Stimulated activated CD8-positive, alpha-beta memory T cell treated with anti-CD3 and anti-CD28 coated beads, Interleukin-12 subunit alpha, Interleukin-12 subunit beta, amount 100 ng/mL, for 24 hours (primary cell): ENCODE measurements at regions not wholly inside any gene's neighbourhood (a gene's known extent, or its start where the extent isn't known, plus 50 kb on each side); places are given as distances from the start of the nearest gene placed in this dataset.
"Not testable (repeated sequence)": the region's sequence is repeated elsewhere in the genome, so short reads cannot be mapped to it uniquely, and the experiment has no call there.

Experiments used
- DNase-seq: peaks from one replicate; pipeline ENCODE4 v3.0.0-alpha.2; 2020; ENCODE audit errors: extremely low read depth

DNA sequence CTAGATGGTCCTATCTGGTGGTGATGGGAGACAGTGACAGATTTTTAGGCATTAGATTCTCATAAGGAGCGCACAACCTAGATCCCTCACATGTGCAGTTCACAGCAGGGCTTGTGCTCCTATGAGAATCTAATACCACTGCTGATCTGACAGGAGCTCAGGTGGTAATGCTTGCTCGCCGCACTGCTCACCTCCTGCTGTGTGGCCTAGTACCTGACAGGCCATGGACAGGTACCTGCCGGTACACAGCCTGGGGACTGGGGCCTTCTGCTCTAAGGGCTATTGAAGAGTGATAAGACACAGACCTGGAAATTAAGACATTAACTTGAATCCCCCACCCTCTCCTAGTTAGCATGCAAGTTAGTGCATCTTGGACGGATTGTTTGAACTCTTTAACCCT lies 64.4 kb downstream of the KLRB1 start:
- not testable (repeated sequence) for DNase-seq

DNA sequence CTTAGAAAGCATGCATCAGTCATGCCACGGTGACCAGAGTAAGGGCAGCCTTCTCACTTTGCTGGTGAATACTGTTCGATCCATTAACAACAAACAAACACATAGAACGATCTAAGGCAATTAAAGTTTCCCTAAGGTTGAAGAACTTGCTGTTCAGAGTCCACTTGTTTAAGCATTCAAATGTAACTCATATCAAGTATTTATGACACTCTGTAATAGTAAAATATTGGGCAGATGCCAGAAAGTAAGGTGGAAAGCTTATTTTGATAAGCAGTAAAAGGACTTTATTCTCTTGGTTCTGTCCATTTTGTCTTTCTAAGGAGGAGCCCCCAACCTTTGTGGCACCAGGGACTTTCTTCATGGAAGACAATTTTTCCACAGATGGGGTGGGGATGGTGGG lies 64.9 kb downstream of the KLRB1 start:
- not testable (repeated sequence) for DNase-seq

DNA sequence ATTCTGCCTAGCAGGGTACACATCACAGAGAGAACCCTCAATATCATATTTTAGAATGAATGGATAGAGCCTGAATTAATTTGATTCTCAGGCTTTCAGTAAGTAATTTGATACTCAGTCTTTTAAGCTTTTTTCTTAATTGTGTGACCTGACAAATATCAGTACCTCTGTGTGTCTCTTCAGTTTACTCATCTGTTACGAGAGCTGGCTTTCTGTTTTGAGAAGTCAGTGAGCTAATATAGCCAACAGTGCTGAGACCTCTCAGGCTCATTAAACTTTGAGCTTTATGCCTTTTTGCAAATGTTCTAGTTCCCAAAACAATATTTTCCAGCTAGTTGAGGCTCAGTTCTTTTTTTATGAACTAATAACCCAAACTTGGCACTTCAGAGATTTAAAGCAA lies 91.8 kb downstream of the KLRB1 start:
- not testable (repeated sequence) for DNase-seq

DNA sequence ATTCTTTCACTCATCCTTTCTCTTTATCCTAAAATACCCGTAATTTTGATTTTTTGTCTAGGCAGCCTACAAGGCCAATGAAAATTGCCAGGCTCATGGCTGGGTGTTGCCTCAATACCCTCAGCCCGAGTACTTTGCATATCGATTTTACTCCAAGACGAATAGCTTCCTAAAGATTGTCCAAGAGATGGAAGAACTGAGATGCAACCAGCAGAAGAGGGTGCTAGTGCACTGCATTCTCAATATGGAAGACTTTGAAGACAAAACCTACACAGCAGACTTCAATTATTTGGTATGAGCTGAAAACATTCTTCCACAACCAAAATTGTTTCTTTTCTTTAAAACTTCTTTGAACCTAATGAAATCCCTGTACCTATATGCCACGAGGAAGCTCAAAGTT lies 95.0 kb downstream of the KLRB1 start:
- DNase-seq: not testable (repeated sequence)

DNA sequence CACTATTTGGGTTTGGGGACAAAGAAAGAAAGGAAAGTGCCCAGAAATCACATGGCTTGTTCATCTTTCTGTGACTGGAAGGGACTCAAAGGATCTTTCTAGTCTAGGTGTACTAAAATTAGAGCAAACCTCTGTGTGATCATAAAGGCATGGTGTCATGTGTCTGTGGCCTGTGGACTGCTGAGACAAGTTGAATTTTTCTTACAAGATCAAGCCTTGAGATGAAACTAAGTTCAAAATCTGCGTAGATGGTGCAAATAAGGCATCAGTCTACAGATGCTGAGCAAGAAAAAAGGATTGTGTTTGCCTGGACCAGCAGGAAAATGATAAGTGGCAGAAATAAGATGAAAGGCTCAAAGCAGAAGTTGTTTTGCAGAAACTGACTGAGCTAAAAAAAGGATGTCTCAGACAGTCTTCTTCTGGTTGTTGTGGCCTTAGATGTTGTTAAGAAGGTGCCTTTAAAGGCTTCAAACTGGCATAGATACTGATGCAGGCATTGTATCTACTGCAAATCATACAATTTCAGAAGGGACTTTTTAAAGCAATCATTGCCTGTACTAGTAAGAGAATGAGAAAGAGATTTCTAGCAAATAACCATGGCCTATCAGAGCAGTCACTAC lies 97.2 kb downstream of the KLRB1 start:
- not testable (repeated sequence) for DNase-seq

DNA sequence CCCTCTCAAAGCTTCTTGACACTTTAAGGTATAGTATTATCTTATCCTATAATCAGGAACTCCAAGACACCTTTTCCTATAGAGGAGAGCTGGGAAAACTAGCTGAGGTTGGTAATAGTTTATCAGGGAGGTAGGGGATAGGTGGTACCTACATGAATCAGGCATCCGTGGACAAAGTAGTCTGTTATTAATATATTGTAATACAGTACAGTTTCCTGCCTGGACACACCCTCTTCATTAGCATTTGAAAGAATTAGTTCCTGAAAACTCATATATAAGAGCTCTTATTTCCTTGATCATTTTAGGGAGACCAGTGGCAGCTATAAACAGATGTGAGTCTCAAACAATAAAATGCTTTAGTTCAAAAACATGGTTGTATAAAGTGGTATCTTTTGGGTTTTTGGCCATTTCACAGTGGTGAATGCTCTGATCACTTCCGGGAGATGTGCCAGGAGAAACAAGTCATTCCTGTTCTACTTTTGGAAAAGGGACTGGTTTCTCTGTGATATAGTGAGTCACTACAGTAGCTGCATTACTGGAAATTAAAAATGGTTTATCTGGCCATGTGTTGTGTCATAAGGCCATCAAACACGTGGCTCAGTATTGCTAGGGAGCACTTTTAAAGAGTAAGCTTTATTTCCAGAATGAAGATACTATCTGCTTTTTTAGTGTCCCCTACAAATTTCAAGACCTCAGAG lies 98.1 kb downstream of the KLRB1 start:
- DNase-seq: no peak

DNA sequence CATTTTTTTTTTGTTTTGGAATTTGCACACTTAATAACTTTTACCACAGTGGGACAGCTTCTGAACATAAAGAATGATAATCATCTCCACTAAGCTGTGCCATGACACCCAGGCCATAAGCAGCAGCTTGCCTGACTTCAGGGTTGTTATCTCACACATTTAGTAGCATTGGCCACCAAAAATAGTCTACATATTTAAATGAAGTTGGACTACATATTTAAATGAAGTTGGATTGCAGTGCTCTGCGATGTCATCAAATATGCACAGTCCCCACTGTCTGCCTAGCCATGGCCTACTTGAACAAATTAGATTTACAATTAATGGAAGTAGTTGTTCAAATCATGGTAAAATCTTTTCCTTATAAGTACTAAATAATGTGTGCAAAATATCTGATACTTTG lies 101.0 kb downstream of the KLRB1 start:
- no peak for DNase-seq

DNA sequence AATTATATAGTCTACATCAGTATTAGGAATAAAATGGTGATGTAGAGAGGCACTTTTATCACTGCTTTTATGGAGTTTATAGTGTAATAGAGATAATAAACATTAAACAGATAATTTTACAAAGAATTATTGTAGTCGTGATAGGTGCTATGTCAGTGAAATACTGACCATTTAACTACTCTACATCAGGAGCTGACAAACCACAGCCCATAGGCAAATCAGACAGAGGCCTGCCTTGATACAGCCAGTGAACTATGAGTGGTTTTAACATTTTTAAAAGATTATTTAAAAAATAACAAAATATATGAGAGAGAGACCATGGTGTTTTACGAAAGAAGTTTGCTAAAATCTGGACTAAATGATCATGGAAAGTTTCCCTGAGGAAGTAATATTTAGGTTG lies 104.3 kb downstream of the KLRB1 start:
- DNase-seq: not testable (repeated sequence)

DNA sequence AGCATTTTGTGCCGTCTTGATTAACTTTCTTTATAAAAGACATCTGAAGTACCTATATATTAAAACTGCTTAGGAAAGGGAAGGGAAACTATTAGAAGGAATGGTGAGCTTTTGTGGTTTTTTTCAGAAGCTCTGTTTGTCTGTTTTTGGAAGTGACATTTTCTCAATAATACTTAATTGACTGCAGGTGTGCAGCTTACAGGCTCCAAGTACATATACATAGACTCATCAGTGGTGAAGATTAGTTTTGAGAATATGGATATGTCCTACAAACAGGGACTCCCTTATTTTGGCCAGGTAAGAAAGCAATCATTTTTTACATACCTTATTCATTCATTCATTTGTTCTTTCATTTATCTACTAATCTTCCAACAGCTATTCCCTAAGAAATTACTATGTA lies 104.9 kb downstream of the KLRB1 start:
- DNase-seq: not testable (repeated sequence)

DNA sequence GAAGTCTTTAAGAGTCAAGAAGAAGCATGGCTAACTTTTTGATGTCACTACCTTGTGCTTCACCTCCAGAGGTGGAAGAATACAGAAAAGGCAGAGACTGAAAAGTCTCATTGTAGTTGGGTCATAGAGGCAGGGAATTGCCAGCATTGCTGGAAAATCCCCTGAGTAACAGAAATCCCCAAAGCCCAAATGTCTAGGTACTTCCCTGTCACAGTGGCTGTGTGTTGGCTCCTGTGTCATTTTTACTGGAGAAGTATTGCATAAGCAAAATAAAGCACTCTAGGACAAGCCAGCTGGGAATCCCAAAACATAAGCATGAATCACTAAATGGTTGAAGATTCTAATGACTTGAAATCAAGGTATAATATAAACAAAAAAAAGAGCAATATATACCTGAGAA lies 114.4 kb downstream of the KLRB1 start:
- not testable (repeated sequence) for DNase-seq

DNA sequence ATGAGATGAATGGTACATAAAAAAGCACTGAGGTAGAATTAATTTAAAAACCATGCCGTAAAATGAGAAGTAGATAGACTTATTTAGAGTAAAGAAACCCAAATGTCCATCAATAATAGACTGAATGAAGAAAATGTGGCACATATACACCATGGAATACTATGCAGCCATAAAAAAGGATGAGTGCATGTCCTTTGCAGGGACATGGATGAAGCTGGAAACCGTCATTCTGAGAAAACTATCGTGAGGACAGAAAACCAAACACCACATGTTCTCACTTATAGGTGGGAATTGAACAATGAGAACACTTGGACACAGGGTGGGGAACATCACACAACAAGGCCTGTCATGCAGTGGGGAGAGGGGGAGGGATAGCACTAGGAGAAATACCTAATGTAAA lies 126.4 kb downstream of the KLRB1 start:
- not testable (repeated sequence) for DNase-seq

DNA sequence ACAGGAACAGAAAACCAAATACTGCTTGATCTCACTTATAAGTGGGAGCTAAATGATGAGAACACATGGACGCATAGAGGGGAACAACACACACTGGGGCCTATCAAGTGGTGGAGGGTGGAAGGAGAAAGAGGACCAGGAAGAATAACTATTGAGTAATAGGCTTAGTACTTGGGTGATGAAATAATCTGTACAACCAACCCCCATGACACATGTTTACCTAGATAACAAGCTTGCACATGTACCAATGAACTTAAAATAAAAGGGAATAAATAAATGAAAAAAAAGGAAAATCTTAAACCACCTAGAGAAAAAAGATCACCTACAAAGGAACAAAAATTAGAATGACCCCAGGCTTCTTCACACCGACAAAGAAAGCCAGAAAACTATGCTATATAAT lies 133.5 kb downstream of the KLRB1 start:
- not testable (repeated sequence) for DNase-seq

DNA sequence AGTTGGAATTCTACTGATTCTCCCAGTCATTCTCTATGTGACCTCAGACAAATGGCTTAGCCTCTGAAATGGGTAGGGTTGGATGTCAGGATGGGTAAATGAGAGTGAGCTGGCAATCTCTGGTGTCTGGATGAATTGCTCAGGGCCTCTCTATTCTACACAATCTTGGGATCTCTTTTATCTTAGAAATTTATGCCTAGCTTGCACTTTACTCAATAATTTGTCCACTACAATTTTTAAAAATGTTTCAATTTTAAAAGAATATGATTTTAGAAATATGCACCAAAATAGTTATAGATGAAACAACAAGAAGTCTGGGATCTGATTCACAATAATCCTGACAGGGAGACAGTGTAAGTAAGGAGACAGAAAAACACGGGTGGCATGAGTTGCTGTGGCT lies 134.1 kb downstream of the KLRB1 start:
- not testable (repeated sequence) for DNase-seq

DNA sequence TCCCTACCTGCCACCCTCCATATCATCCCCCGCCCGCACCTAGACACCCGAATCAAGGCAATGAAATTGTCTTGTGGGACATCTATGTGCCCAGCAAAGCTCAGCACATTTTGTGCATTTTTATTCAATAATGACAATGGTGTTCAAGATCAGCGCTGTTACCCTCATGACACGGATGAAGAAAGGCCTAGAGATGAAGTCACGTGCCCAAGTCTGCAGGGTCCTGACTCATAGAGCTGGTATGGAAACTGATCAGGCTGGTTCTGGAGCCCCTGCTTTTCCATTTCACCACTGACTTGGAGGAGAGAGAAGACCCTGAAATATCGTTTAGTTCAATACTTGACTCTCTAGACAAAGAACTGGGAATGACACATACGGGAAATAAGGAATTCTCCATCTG lies 136.2 kb downstream of the KLRB1 start:
- not testable (repeated sequence) for DNase-seq

DNA sequence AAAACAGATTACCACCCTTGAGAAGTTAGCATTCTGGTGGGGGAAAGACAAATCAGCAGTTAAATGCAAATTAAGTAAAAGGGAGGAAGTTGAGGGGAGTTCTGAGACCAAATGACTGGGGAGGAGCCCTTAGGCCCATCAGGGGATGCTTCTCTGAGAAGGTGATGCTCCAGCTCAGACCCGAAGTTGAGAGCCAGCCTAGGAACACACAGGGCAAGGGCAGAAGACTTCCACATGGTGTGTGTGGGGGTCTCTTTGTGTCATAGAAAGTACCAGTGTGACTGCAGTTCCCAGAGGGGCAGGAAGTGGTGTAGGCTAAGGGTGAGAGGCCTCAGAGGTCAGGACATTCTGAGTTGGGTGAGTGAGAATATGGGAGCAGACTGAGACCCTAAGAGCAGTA lies 137.3 kb downstream of the KLRB1 start:
- not testable (repeated sequence) for DNase-seq

DNA sequence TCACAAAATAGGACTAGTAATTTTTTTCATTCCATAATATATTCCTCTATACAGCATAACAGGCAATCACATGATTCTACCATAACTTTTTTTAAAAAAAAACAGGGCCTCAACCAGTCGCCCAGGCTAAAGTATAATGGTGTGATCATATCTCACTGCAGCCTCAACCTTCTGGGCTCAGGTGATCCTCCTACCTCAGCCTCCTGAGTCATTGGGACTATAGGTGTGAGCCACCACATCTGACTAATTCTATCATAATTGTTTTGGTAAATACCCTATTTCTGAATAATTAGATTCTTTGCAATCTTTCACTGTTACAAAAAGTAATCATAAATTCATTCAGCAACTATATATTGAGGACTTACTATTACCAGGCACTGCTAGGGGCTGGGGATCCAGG lies 137.8 kb downstream of the KLRB1 start:
- not testable (repeated sequence) for DNase-seq

DNA sequence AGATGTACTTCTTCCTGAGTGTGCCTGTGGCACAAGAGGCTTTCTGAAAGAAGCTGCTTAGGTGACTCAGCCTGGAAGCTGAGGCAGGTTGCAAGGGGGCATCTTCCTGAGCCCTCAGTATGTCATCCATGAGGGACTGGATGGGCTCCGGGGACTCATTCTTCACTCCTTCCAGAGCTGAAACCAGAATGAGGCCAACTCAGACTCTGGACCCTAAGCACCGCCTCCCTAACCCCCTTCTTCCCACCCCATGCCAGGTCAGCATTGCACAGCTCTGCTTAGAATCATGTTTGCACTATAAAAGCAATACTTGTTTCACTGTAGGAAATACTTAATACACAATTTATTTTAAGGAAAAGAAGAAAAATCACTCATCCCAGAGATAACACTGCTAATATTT lies 138.3 kb downstream of the KLRB1 start:
- DNase-seq: not testable (repeated sequence)

DNA sequence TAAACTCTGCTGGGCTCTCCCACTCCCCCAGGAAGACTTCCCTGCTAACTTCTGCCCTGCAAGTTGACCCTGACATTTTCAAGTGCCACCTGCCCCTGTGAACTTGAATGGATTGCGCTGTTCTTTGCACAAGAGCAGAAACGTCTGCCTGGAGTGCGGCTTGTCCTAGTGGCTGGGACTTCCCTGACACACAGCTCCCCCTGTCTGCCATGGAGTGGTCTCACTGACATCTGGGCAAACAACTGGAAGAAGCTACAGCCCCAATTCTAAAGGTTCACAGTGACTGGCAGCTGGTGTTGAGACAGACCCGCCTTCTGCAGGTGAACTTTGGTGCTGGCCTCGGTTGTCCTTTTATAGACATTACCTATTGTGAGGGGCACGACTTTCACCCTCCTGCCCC lies 138.7 kb downstream of the KLRB1 start:
- not testable (repeated sequence) for DNase-seq

DNA sequence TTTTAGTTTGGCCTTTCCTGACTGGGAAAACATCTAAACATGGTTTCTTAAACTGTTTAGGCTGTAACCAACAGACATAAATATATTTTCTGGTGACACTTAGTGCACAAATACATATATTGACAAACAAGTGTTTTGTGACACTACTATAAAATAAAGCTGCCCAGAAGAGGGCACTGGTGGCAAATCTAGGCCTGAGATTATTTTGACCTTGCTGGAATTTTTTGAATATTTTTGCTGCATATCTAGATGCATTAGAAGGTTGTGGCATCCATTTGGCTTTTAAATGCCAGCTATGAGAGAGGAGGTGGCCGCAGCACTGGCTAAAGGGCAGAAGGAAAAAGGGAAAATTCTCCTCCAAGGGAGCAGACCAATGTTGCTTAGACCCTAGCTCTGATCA lies 139.6 kb downstream of the KLRB1 start:
- not testable (repeated sequence) for DNase-seq

DNA sequence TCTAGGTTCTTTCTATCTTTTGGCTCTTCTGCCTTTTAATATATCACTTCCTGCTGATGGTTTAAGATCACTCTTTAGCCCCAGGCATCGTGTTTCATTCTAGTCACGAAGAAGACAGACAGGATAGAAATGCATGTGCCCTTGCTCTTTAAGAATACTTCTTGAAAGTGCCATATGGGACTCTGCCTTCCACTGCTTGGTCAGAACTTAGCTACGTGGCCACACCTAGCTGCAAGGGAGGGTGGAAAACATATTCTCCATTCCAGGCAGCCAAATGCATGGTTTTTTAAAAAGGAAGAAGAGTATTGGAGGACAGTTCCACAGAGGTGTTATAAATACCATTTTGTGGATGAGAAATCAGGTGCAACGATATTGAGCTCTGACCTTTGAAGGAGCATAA lies 143.3 kb downstream of the KLRB1 start:
- DNase-seq: no peak

DNA sequence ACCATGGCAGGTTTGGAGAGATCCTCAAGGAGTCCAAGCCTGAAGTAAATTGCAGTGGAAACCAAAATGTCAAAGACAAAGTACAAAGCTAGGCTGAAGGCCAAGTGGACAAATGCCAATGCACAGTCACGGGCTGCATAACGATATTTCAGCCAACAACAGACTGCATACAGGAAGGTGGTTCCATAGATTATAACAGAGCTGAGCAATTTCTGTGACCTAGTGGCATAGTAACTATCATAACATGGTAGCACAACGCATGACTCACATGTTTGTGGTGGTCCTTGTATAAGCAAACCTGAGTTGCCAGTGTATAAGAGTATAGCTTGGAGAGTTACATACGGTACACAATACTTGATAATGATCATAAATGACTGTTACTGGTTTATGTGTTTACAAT lies 152.2 kb downstream of the KLRB1 start:
- DNase-seq: not testable (repeated sequence)

DNA sequence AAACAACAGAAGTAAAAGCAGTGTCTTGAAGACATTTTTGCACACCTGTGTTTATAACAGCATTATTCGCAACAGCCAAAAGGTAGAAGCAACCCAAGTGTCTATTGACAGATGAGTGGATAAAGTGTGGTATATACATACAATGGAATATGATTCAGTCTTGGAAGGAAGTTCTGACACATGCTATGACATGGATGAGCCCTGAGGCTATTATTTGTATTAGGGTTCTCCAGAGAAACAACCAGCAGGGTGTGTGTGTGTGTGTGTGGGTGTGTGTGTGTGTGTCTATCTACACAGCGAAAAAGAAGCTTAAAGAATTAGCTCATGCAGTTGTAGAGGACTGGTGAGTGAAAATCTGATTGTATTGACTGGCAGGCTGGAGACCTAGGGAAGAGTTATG lies 153.7 kb downstream of the KLRB1 start:
- DNase-seq: not testable (repeated sequence)

DNA sequence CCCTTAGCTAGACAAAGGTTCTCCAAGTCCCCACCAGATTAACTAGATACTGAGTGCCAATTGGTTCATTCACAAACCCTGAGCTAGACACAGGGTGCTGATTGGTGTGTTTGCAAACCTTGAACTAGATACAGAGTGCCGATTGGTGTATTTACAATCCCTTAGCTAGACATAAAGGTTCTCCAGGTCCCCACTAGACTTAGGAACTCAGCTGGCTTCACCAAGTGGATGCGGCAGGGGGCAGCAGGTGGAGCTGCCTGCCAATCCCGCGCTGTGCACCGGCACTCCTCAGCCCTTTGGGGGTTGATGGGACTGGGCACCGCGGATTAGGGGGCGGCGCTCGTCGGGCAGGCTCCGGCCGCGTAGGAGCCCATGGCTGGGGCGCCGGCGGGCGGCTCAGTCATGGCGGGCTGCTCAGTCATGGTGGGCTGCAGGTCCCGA lies 157.6 kb downstream of the KLRB1 start:
- DNase-seq: not testable (repeated sequence)
